RWPE1 (cell line): ENCODE measurements at regions not wholly inside any gene's neighbourhood (a gene's known extent, or its start where the extent isn't known, plus 50 kb on each side); places are given as distances from the start of the nearest gene placed in this dataset.
A peak's percentile ranks its signal among the peaks of the same experiment; 100 is the strongest.

ENCODE experiments used
- CTCF ChIA-PET: fragments of 350-600 bp; sonication (Branson Sonifier 250); formaldehyde crosslinking; extraction: SDS; loops from one replicate; lab custom pipeline; 2021; lab: Yijun Ruan, JAX
- POLR2A ChIA-PET: fragments of 400-600 bp; formaldehyde crosslinking; extraction: SDS; loops from one replicate; lab custom pipeline; 2020; ENCODE audit warnings: antibody characterized with exemption; ENCODE audit not compliant: low non-redundant PET; lab: Yijun Ruan, JAX
- DNase-seq: peaks from one replicate; pipeline ENCODE4 v3.0.0; 2012; ENCODE audit warnings: low spot score
- H3K27ac ChIP-seq: fragments of 450-650 bp; 2 replicates; pipeline ENCODE4 v1.5.1; 2017
- CTCF ChIP-seq: fragments of 450-650 bp; conservative IDR thresholded peaks from 2 replicates; pipeline ENCODE4 v1.5.1; 2017; ENCODE audit warnings: low read depth, mild to moderate bottlenecking

- no peak for TF ChIP-seq CTCF
- no peak overlapping the region for H3K27ac ChIP-seq
- no peak for DNase-seq
- ChIA-PET POLR2A (no interaction called here), CTCF (no interaction called here)
These were observed 971.0 kb upstream of the CDH2 start for GRCh38 chr18:29147944-29148343.

DNA sequence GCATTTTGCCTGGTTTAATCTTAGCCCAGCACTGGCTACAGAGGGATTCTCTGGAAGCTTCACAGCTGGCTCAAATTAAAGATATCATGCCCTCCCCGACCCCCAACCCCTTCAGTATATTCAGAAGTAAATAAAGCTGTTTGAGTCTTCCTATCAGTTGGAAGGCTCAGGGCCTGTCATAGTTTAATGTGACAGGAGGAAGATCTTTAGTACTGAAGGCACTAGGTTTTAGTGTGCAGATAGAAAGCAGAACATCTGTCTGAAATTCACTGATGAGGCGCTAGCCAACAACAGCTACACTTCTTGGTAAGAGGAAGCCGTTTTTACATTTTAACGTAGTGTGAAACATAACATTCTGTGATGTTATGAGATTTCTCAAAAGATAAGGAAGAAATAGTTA is 969.1 kb upstream of the CDH2 start:
- ChIA-PET CTCF (no interaction called here), POLR2A (no interaction called here)
- TF ChIP-seq CTCF: no peak
- no peak for DNase-seq
- H3K27ac ChIP-seq: no peak overlapping the region

GRCh38 chr18:29140590-29140989 is 963.7 kb upstream of the CDH2 start:
- H3K27ac ChIP-seq: no peak overlapping the region
- DNase-seq: no peak
- POLR2A ChIA-PET: no interaction called here
- CTCF ChIA-PET: no interaction called here
- no peak for TF ChIP-seq CTCF

GRCh38 chr18:29137773-29138495 is 961.0 kb upstream of the CDH2 start:
- H3K27ac ChIP-seq: no peak overlapping the region
- TF ChIP-seq CTCF: no peak
- ChIA-PET POLR2A (no interaction called here), CTCF (no interaction called here)
- DNase-seq: no peak

DNA sequence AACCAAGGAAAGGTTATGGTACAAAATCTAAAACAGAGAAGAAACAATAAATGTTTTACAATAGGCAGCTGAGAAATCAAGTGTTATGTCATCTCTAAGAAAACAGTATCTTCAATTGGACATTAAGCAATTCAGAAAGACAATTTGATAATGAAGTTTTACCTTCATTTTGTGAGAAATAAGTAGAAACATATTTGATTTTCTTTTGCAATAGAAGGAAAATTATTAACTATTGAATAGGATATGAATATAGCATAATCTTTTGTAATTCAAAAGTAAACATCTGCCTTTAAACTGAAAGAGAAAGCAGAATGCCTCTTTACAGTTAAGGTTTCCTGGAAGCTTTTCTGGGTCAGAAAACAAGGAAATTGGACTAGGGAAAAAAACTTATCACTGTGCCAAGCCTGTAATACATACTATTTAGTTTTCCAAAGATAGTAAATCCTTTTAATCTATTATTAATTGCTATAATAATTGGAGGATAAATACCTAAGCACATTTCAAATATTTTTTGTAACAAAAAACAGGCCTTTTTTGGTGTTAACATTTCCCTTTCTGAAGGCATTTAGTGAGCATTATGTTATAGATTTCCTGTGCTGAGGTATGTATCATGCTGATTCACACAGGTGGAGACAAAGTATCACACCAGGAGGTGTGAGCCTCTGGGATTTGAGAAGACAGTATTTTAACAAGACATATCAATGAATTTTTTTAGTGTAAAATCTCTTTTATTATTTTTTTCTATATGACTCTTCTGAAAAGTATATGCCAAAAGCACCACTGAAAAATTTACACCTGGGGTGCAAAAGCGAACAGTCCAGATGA is 947.0 kb upstream of the CDH2 start:
- H3K27ac ChIP-seq: no peak overlapping the region
- CTCF ChIA-PET: interaction anchor here (0.6 kb wide), 1 partner anchor 183 kb away, joined by 4 read pairs; no protein-coding TSS in a partner anchor
- DNase-seq: peak; percentile 0
- POLR2A ChIA-PET: no interaction called here
- no peak for TF ChIP-seq CTCF

GRCh38 chr18:29104671-29105070 is 927.7 kb upstream of the CDH2 start:
- H3K27ac ChIP-seq: no peak overlapping the region
- DNase-seq: no peak
- TF ChIP-seq CTCF: no peak
- ChIA-PET CTCF (no interaction called here), POLR2A (no interaction called here)
